ENCODE measurements at regions not wholly inside any gene's neighbourhood (a gene's known extent, or its start where the extent isn't known, plus 50 kb on each side); places are given as distances from the start of the nearest gene placed in this dataset.

DNA sequence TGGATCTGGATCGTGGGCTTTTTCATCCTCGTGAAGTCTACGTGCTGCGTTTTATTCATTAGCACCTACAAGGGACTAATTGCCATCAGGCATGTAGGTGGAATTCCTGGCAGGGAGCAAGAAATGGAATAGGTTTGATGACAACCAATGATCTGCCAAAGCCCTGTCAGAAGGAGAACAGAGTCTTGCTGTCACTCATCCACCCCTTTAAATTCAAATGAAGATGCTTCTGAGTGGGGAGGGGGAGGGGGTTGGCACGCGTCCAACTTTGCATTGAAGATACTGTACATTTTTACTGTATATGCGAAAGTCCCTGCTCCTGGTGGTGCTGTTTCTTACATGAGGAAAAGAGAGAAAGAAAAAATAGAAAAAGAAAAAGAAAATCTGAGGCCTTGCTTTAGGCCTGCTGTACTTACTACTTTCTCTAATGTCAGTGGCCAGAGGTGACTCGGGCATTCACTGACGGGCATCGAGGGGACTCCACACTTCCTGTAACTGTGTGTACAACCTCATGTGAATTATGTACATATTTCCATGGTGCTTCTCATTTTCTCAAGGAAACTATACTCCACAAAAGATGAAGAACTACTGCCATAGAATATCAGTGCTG lies 569.1 kb downstream of the INHBA start:
- H3K79me2 ChIP-seq (ENCODE audit: control insufficient read depth in 1 of 2, insufficient read depth in 2 of 2, low read length in 2 of 2) = no peaks in the 10 kb centered on the region
- H3K27me3 ChIP-seq (replicated peaks in 1 of 4; ENCODE audit: control insufficient read depth in 3 of 4, extremely low read depth in 1 of 4, insufficient read depth in 3 of 4, low read length in 3 of 4) = no peaks in the 10 kb centered on the region
- no peak overlapping the region for H2BK20ac ChIP-seq (ENCODE audit: low read length)
- H3K79me1 ChIP-seq (ENCODE audit: low read depth, low read length) = no peaks in the 10 kb centered on the region
- no peak overlapping the region for H2AK5ac ChIP-seq (ENCODE audit: low read depth, low read length)
- H3K56ac ChIP-seq (replicated peaks; ENCODE audit: insufficient read length, low read depth, low read length) = no peak overlapping the region
- H3K23me2 ChIP-seq (ENCODE audit: low read depth, low read length) = no peaks in the 10 kb centered on the region
- no peaks in the 10 kb centered on the region for H3K36me3 ChIP-seq (ENCODE audit: control insufficient read depth in 2 of 4, insufficient read depth in 4 of 4, low read length in 3 of 4)
- no peak overlapping the region for H3K18ac ChIP-seq (ENCODE audit: extremely low read depth, low read length)
- H2BK5ac ChIP-seq (ENCODE audit: low read depth, low read length) = no peak overlapping the region
- H4K8ac ChIP-seq (ENCODE audit: extremely low read depth, insufficient read depth, low read length) = no peak overlapping the region
- H3K4ac ChIP-seq (replicated peaks; ENCODE audit: insufficient read length, low read depth, low read length) = no peak overlapping the region
- no peak overlapping the region for H2BK15ac ChIP-seq (ENCODE audit: low read length)
- H2BK120ac ChIP-seq (replicated peaks; ENCODE audit: low read depth, low read length) = no peak overlapping the region
- H2AFZ ChIP-seq (ENCODE audit: low read length) = no peak overlapping the region
- POLR2A ChIA-PET (ENCODE audit: partially characterized antibody) = no interaction called here
- CTCF ChIA-PET (ENCODE audit: partially characterized antibody) = interaction anchor here (1.5 kb wide), 1 partner anchor 9 kb away, joined by 5 read pairs; no protein-coding TSS in a partner anchor
- no peak overlapping the region for H3K27ac ChIP-seq (ENCODE audit: low read depth, low read length)
- H3K4me2 ChIP-seq (ENCODE audit: insufficient read depth in 1 of 2, low read depth in 2 of 2, low read length in 2 of 2) = no peak overlapping the region
- WGBS, 2 experiments (ENCODE audit: extremely low coverage in 1 of 2, insufficient coverage in 1 of 2, insufficient read length in 1 of 2, insufficient replicate concordance in 2 of 2, low coverage in 1 of 2, low lambda C conversion rate in 2 of 2, missing lambda C conversion rate in 1 of 2) = 95% methylated on average over 10 of the region's 10 CpGs; no CpG with 5 or more reads in 1 of the 2 experiments
- H2BK12ac ChIP-seq (ENCODE audit: low read depth, low read length) = no peak overlapping the region
- FAIRE-seq (no peak), DNase-seq (ENCODE audit: low read depth in 1 of 2, low spot score in 2 of 2) (no peak)
- no peak overlapping the region for H4K5ac ChIP-seq (ENCODE audit: insufficient read length, low read depth, low read length)
- no peaks in the 10 kb centered on the region for H3K9me3 ChIP-seq (ENCODE audit: insufficient read depth in 2 of 2, low read depth in 1 of 2, low read length in 1 of 2)
- no peak overlapping the region for H3K14ac ChIP-seq (ENCODE audit: insufficient read length)
- H3K4me3 ChIP-seq (ENCODE audit: extremely low read depth in 1 of 4, insufficient read depth in 2 of 4, low read depth in 3 of 4, low read length in 4 of 4) = no peak overlapping the region
- peaks cover 0 to 3% (median 3%) of the 10 kb centered on the region in 4 experiments; a peak in 3 of 7 replicates for H3K4me1 ChIP-seq (replicated peaks in 1 of 4; ENCODE audit: control insufficient read depth in 3 of 4, insufficient read depth in 4 of 4, low read length in 3 of 4)
- no peaks in the 10 kb centered on the region for H4K20me1 ChIP-seq (replicated peaks in 1 of 2; ENCODE audit: control insufficient read depth in 1 of 2, insufficient read depth in 2 of 2, low read length in 2 of 2)
- no peak overlapping the region for H4K91ac ChIP-seq (replicated peaks; ENCODE audit: insufficient read length, low read length)
- H3K9ac ChIP-seq (replicated peaks in 1 of 4; ENCODE audit: extremely low read depth in 1 of 4, low read depth in 3 of 4, low read length in 3 of 4) = no peak overlapping the region
- H3K23ac ChIP-seq (ENCODE audit: insufficient read length) = no peak overlapping the region
- no peak for TF ChIP-seq TCF12 (IDR thresholded peaks at IDR 0.05; ENCODE audit: low read depth, low read length)
- TF ChIP-seq, protein P1, sequence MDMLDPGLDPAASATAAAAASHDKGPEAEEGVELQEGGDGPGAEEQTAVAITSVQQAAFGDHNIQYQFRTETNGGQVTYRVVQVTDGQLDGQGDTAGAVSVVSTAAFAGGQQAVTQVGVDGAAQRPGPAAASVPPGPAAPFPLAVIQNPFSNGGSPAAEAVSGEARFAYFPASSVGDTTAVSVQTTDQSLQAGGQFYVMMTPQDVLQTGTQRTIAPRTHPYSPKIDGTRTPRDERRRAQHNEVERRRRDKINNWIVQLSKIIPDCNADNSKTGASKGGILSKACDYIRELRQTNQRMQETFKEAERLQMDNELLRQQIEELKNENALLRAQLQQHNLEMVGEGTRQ (IDR thresholded peaks at IDR 0.05; ENCODE audit: low read length) = no peak
- no peak for TF ChIP-seq FOSL1 (IDR thresholded peaks at IDR 0.05; ENCODE audit: insufficient read depth, low read depth, low read length)
- TF ChIP-seq RFX5 (IDR thresholded peaks at IDR 0.05; ENCODE audit: borderline replicate concordance, low read depth, low read length) = no peak
- no peak for TF ChIP-seq CHD2 (IDR thresholded peaks at IDR 0.05; ENCODE audit: low read length)
- no peak for TF ChIP-seq NANOG (IDR thresholded peaks at IDR 0.05; ENCODE audit: insufficient read depth, low read depth, low read length, poor library complexity, severe bottlenecking)
- no peak for TF ChIP-seq POLR2AphosphoS5 (IDR thresholded peaks at IDR 0.05; ENCODE audit: low read depth, low read length)
- no peak for TF ChIP-seq CHD1 (IDR thresholded peaks at IDR 0.05; ENCODE audit: low read depth, low read length)
- TF ChIP-seq SIX5 (IDR thresholded peaks at IDR 0.05; ENCODE audit: low read depth, low read length) = no peak
- TF ChIP-seq EP300 (IDR thresholded peaks at IDR 0.05; ENCODE audit: borderline replicate concordance in 1 of 2, low read depth in 2 of 2, low read length in 2 of 2) = no peak
- no peak for TF ChIP-seq CBX5 (IDR thresholded peaks at IDR 0.05; ENCODE audit: low read depth, low read length)
- TF ChIP-seq, protein P2, sequence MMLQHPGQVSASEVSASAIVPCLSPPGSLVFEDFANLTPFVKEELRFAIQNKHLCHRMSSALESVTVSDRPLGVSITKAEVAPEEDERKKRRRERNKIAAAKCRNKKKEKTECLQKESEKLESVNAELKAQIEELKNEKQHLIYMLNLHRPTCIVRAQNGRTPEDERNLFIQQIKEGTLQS (IDR thresholded peaks at IDR 0.05; ENCODE audit: insufficient read depth, low read depth, low read length) = no peak
- no peak for TF ChIP-seq CEBPB (IDR thresholded peaks at IDR 0.05; ENCODE audit: low read depth, low read length)
